Subcutaneous abdominal adipose tissue (tissue), 5 donors: ENCODE measurements at regions not wholly inside any gene's neighbourhood (a gene's known extent, or its start where the extent isn't known, plus 50 kb on each side); places are given as distances from the start of the nearest gene placed in this dataset.
"Not testable (repeated sequence)": the region's sequence is repeated elsewhere in the genome, so short reads cannot be mapped to it uniquely, and the experiment has no call there.

Source experiments
- H3K27ac ChIP-seq: one replicate; pipeline ENCODE4 v1.7.0; 2013; ENCODE audit warnings: low read depth, mild to moderate bottlenecking, inconsistent platforms, low read length, moderate library complexity
- H3K27me3 ChIP-seq, 5 donors: one replicate each; pipeline ENCODE4 v1.7.0; 2013; ENCODE audit warnings: low read length in 5 of 5, inconsistent platforms in 1 of 5; ENCODE audit not compliant: control insufficient read depth in 5 of 5, insufficient read depth in 4 of 5
- H3K36me3 ChIP-seq, 5 donors: one replicate each; pipeline ENCODE4 v1.7.0; 2013; ENCODE audit warnings: low read length in 5 of 5; ENCODE audit not compliant: control insufficient read depth in 5 of 5, insufficient read depth in 5 of 5
- H3K4me1 ChIP-seq, 5 donors: one replicate each; pipeline ENCODE4 v1.7.0; 2013; ENCODE audit warnings: low read length in 5 of 5, mild to moderate bottlenecking in 3 of 5, moderate library complexity in 1 of 5; ENCODE audit not compliant: control insufficient read depth in 5 of 5, insufficient read depth in 5 of 5
- H3K4me3 ChIP-seq, 5 donors: one replicate each; pipeline ENCODE4 v1.7.0; 2013; ENCODE audit warnings: low read length in 5 of 5, low read depth in 1 of 5
- H3K9ac ChIP-seq, 5 donors: one replicate each; pipeline ENCODE4 v1.7.0; 2013; ENCODE audit warnings: low read length in 5 of 5, mild to moderate bottlenecking in 4 of 5, moderate library complexity in 3 of 5
- H3K9me3 ChIP-seq, 5 donors: one replicate each; pipeline ENCODE4 v1.7.0; 2013; ENCODE audit warnings: low read length in 5 of 5; ENCODE audit not compliant: control insufficient read depth in 5 of 5
- donor health status: healthy.
- donor health status: healthy.
- donor health status: healthy.
- donor health status: healthy.
- donor health status: healthy.

- Histone ChIP-seq H3K4me3 (no peak overlapping the region), H3K4me1 (peaks cover 0 to 24% (median 18%) of the 10 kb centered on the region in 5 donors), H3K36me3 (no peaks in the 10 kb centered on the region), H3K27ac (no peak overlapping the region), H3K9me3 (peaks cover 0 to 23% (median 9%) of the 10 kb centered on the region in 5 donors), H3K9ac (no peak overlapping the region), H3K27me3 (peaks cover 0 to 1% (median 0%) of the 10 kb centered on the region in 5 donors)
These were observed 311.9 kb upstream of the SFSWAP start for GRCh38 chr12:131399000-131399399.

DNA sequence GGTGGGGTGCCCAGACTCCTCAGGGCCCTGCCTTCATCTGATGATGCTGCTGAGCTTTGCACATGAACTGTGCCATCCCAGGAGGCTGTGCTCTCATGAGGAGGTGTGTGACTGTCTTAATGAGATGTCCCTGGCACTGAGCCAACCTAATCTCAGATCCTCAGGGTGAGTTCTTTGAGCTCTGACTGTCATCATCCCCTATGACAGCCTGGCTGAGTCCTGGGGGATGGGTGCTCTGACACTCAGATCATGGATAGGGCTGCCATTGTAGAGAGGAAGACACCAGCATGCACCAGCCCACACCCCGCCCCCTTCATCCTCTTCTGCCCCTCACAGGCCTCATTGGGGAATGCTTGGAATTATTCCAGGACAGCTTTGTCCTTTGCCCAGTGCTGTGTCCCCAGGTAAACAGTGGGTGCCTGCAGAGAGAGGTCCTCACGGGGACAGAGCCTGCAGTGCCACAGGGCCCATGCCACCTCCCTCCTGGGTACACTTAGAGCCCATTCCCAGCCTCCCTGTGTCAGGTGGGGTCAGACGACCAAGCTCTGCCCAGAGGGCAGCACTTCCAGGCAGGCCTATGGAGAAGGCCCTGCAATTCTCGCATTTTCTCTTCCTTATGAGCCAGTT is 310.1 kb upstream of the SFSWAP start:
- not testable (repeated sequence) for H3K27ac ChIP-seq, H3K4me3 ChIP-seq, H3K36me3 ChIP-seq, H3K27me3 ChIP-seq, H3K9ac ChIP-seq
- H3K9me3 ChIP-seq: peaks cover 0 to 20% (median 9%) of the 10 kb centered on the region in 5 donors
- peaks cover 0 to 24% (median 18%) of the 10 kb centered on the region in 5 donors for H3K4me1 ChIP-seq

GRCh38 chr12:131401907-131402633 is 308.8 kb upstream of the SFSWAP start:
- not testable (repeated sequence) for H3K36me3 ChIP-seq, H3K27me3 ChIP-seq, H3K9ac ChIP-seq, H3K27ac ChIP-seq, H3K9me3 ChIP-seq, H3K4me3 ChIP-seq
- H3K4me1 ChIP-seq: peaks cover 0 to 24% (median 18%) of the 10 kb centered on the region in 5 donors

DNA sequence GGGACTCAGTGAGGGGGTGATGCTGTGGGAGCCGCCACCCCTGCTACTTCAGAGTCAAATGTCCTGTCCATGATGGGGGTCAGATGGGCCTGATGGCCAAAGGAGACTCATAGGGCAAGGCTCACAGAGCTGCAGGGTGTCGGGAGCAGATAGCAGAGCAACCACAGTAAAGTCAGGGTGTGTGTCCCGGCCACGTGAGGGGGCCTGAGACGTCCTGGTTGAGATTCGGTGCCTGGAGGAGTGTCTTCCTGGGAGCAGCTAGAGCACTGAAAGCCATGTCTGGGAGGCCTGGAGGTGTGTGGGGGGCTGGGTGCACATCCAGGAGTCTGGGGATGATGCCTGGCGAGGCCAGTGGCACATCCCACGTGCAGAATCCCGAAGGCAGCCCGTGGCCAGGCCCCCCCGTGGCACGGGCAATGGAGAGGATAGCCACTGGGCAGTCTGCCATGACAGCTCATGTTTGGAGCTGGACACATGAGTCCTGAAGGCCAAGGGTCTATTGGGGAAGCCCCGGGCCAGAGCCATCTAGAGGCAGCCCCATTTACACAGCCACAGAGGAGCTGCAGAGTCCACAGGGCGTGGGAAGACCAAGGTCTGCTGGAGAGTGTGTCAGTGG is 308.0 kb upstream of the SFSWAP start:
- no peak overlapping the region for H3K4me3 ChIP-seq
- H3K27ac ChIP-seq: no peak overlapping the region
- peaks cover 0 to 2% (median 2%) of the 10 kb centered on the region in 5 donors for H3K9me3 ChIP-seq

GRCh38 chr12:131403676-131404075 is 307.2 kb upstream of the SFSWAP start:
- no peak overlapping the region for H3K9ac ChIP-seq

More for the DNA sequence above, 308.0 kb upstream of the SFSWAP start:
- H3K9ac ChIP-seq: no peak overlapping the region
- no peaks in the 10 kb centered on the region for H3K36me3 ChIP-seq
- H3K27me3 ChIP-seq: peaks cover 2 to 9% (median 6%) of the 10 kb centered on the region in 5 donors
- H3K4me1 ChIP-seq: peaks cover 0 to 24% (median 18%) of the 10 kb centered on the region in 5 donors

DNA sequence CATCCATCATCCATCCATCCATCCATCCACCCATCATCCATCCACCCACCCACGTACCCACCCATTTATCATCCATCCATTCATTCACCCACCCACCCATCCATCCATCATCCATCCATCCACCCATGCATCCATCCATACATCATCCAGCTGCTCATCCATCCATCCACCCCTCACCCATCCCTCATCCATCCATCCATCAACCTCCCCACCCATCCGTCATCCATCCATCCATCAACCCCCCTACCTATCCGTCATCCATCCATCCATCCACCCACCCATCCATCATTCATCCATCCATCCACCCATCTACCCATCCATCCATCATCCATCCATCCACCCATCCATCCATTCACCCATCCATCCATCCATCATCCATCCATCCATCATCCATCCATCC is 306.2 kb upstream of the SFSWAP start:
- Histone ChIP-seq H3K27me3 (peaks cover 3 to 10% (median 8%) of the 10 kb centered on the region in 5 donors), H3K9ac (no peak overlapping the region), H3K36me3 (no peaks in the 10 kb centered on the region), H3K27ac (no peak overlapping the region), H3K9me3 (no peaks in the 10 kb centered on the region), H3K4me1 (peaks cover 0 to 24% (median 18%) of the 10 kb centered on the region in 5 donors), H3K4me3 (no peak overlapping the region)

More at GRCh38 chr12:131403676-131404075, 307.2 kb upstream of the SFSWAP start:
- Histone ChIP-seq H3K9me3 (no peaks in the 10 kb centered on the region), H3K27ac (no peak overlapping the region), H3K36me3 (no peaks in the 10 kb centered on the region), H3K4me3 (no peak overlapping the region), H3K4me1 (peaks cover 0 to 24% (median 18%) of the 10 kb centered on the region in 5 donors), H3K27me3 (peaks cover 3 to 9% (median 6%) of the 10 kb centered on the region in 5 donors)

GRCh38 chr12:131407221-131408035 is 303.5 kb upstream of the SFSWAP start:
- Histone ChIP-seq H3K36me3 (no peaks in the 10 kb centered on the region), H3K27me3 (peaks cover 5 to 13% (median 10%) of the 10 kb centered on the region in 5 donors), H3K4me1 (peaks cover 0 to 16% (median 13%) of the 10 kb centered on the region in 5 donors), H3K9ac (no peak overlapping the region), H3K4me3 (no peak overlapping the region), H3K27ac (no peak overlapping the region), H3K9me3 (no peaks in the 10 kb centered on the region)

DNA sequence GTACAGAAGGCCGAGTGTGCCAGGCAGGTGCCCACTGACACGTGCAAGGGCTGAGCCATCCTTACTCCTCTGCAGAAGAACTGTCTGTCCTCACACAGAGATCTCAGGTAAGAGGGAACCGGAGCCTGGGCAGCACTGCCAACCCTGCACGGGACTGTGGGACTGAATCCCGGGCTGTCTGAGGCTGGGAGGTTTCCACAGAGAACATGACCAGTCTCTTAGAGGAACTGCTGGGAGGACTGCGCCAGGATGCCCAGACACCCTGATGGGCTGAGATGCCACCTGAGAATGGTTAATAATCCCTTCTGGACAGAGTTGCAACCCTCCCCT is 302.9 kb upstream of the SFSWAP start:
- no peak overlapping the region for H3K4me3 ChIP-seq
- peaks cover 8 to 17% (median 13%) of the 10 kb centered on the region in 5 donors for H3K27me3 ChIP-seq
- H3K9ac ChIP-seq: no peak overlapping the region
- H3K27ac ChIP-seq: no peak overlapping the region
- no peaks in the 10 kb centered on the region for H3K36me3 ChIP-seq
- H3K9me3 ChIP-seq: no peaks in the 10 kb centered on the region
- peaks cover 0 to 10% (median 8%) of the 10 kb centered on the region in 5 donors for H3K4me1 ChIP-seq

DNA sequence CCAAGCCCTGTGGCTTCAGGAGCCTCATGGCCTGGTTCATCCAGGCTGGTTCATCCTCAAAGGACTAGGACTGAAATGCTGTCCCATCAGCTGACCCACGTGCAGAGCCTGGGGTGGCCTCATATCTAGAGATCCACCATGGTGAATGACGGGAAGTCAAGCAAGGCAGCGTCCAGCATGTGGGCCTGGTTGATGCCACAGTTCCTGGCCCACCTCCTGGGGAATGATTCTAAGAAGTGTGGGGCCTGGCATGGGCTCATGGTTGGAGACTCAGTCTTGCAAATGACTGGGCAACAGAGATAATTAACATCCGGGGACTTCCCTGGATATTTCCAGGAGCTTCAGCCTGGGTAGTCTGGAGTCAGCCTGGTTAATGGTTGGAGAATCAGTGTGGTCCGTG is 302.4 kb upstream of the SFSWAP start:
- Histone ChIP-seq H3K27ac (no peak overlapping the region), H3K4me1 (peaks cover 0 to 6% (median 3%) of the 10 kb centered on the region in 5 donors)

More for the DNA sequence above, 302.4 kb upstream of the SFSWAP start:
- H3K9ac ChIP-seq: no peak overlapping the region
- H3K9me3 ChIP-seq: no peaks in the 10 kb centered on the region
- peaks cover 11 to 22% (median 16%) of the 10 kb centered on the region in 5 donors for H3K27me3 ChIP-seq
- no peak overlapping the region for H3K4me3 ChIP-seq
- no peaks in the 10 kb centered on the region for H3K36me3 ChIP-seq
